GM19025 (cell line): ENCODE measurements at regions not wholly inside any gene's neighbourhood (a gene's known extent, or its start where the extent isn't known, plus 50 kb on each side); places are given as distances from the start of the nearest gene placed in this dataset.

Source experiments
- ATAC-seq: cut with Tn5 transposase; IDR thresholded peaks from one replicate; pipeline ENCODE4 v1.9.1; 2021; ENCODE audit warnings: mild to moderate bottlenecking, low read depth, moderate library complexity; ENCODE audit not compliant: unreplicated experiment

DNA sequence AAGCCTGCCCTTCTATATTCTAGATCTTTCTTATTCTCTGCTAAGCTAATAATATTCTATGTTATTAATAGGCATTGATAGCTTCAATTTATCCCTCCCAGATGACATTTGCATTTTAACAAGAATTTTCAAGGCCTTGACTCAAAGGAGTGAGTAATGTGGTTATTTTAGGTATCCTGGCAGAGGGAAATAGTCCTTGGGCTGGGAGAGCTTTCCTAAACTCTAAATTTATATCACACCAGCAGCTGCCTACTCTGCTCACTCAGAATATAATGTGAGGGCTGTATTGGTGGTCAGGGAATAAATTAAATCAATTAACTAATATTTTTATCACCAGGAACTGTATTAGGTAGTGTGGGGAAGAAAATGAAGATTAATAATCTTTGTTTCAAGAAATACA, 74.8 kb upstream of the ADAM23 start:
- ATAC-seq, result no peak

GRCh38 chr2:206368933-206369569, 74.3 kb upstream of the ADAM23 start:
- ATAC-seq, result no peak

- ATAC-seq, result no peak
Observed at GRCh38 chr2:206375956-206376355, 67.4 kb upstream of the ADAM23 start.

DNA sequence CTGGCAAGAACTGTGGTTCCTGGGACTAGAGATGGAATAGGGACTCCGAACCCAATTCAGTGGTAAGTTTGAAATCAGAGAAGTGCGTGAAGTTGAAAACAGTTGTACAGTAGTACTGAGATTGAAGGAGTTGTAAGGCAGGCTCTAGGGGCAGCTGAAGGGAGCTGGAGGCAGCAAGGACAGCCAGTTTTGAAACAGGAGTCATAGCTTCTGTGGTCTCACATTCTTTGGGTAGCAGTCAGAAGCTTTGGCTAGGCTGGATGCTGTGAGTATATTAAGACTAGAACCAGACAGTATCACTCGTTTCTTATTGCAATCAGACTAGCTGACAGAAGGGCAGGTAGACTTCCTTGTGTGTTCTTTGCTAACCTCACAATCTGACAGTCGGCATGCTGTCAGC, 64.5 kb upstream of the ADAM23 start:
- no peak for ATAC-seq

- ATAC-seq, result no peak
Observed at GRCh38 chr2:206379266-206379665, 64.1 kb upstream of the ADAM23 start.

GRCh38 chr2:206379886-206380285, 63.4 kb upstream of the ADAM23 start:
- ATAC-seq, result no peak

- no peak for ATAC-seq
Observed at GRCh38 chr2:206381881-206382280, 61.5 kb upstream of the ADAM23 start.

GRCh38 chr2:206383669-206384068, 59.7 kb upstream of the ADAM23 start:
- ATAC-seq, result no peak

DNA sequence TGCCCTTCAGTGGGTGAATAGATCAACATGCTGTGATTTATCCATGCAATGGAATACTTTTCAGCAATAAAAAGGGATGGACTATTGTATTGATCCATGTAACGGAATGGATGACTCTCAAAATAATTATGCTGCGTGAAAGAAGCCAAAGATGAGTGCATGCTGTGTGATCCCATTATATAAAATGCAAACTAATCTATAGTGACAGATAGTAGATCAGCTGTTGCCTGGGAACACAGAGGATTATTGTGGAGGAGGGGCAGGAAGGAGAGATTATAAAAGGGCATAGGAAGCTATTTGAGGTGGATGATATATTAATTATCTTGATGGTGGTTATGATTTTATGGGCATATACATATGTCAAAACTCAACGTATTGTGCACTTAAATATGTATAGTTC, 55.5 kb upstream of the ADAM23 start:
- no peak for ATAC-seq

DNA sequence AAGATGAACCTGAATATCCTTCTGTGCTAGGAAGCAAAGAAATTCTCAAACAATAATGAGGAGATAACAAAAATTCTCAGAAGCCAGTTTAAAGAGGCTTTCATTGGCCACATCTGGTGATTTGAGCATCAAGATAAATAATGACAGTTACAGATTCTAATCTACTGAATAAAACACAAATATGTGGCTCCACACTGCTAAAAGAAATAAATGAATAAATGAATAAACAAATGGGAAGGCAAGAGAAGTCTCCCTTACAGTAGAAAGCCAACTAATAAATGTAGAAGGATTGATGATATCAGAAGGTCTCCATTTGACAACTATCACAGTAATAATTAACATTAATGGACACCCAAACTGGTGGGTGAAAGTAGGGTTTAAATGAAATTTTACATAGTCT, 54.6 kb upstream of the ADAM23 start:
- ATAC-seq, result no peak

GRCh38 chr2:206389164-206389563, 54.2 kb upstream of the ADAM23 start:
- ATAC-seq, result no peak

DNA sequence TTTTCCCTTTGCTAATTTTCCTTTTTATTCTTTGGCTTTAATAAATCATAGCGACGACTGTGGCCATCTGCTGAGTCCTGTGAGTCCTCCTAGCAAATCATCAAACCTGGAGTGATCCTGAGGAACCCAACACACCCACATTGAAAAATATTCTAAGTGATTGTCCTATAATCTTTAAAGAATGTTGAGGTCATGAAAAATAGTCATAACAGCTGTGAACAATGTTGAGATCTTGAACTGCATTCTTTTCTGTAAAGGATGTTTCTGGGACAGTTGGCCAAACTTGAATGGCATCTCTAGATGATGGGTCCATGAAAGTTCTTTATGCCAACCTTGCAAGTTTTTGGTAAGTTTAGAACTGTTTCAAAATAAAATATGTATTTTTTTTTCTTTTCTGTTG, 53.2 kb upstream of the ADAM23 start:
- no peak for ATAC-seq

- ATAC-seq, result peak; percentile 69
Observed at GRCh38 chr2:206392118-206392517, 51.2 kb upstream of the ADAM23 start.
